H9 (cell line): ENCODE measurements at regions not wholly inside any gene's neighbourhood (a gene's known extent, or its start where the extent isn't known, plus 50 kb on each side); places are given as distances from the start of the nearest gene placed in this dataset.

Experiments
- DNase-seq: peaks from one replicate; pipeline ENCODE4 v3.0.0-alpha.2; 2017
- H2AFZ ChIP-seq: one replicate; pipeline ENCODE4 v1.6.1; 2013; ENCODE audit warnings: mild to moderate bottlenecking, low read length, control low read depth, moderate library complexity
- H2AK5ac ChIP-seq: 2 replicates; pipeline ENCODE4 v1.6.1; 2013; ENCODE audit warnings: low read length, control low read depth, mixed read lengths; ENCODE audit not compliant: insufficient read length
- H2BK120ac ChIP-seq: one replicate; pipeline ENCODE4 v1.6.1; 2013; ENCODE audit warnings: low read depth, mild to moderate bottlenecking, low read length, control low read depth, inconsistent platforms; ENCODE audit not compliant: poor library complexity, severe bottlenecking
- H2BK12ac ChIP-seq: 2 replicates; pipeline ENCODE4 v1.6.1; 2013; ENCODE audit warnings: low read length, control low read depth, mixed read lengths, low read depth; ENCODE audit not compliant: insufficient read length
- H2BK15ac ChIP-seq: 2 replicates; pipeline ENCODE4 v1.6.1; 2013; ENCODE audit warnings: low read depth, low read length, control low read depth
- H2BK20ac ChIP-seq: one replicate; pipeline ENCODE4 v1.6.1; 2013; ENCODE audit warnings: low read depth, mild to moderate bottlenecking, low read length, control low read depth, inconsistent platforms; ENCODE audit not compliant: poor library complexity, severe bottlenecking
- H2BK5ac ChIP-seq: 2 replicates; pipeline ENCODE4 v1.6.1; 2013; ENCODE audit warnings: low read length, control low read depth, mixed read lengths; ENCODE audit not compliant: insufficient read length
- H3K14ac ChIP-seq: 2 replicates; pipeline ENCODE4 v1.6.1; 2013; ENCODE audit warnings: low read length, control low read depth; ENCODE audit not compliant: insufficient read depth
- H3K18ac ChIP-seq: 2 replicates; pipeline ENCODE4 v1.6.1; 2013; ENCODE audit warnings: low read depth, mild to moderate bottlenecking, mixed read lengths, low read length, control low read depth; ENCODE audit not compliant: insufficient read length
- H3K23ac ChIP-seq: 2 replicates; pipeline ENCODE4 v1.6.1; 2013; ENCODE audit warnings: low read length, control low read depth, mixed read lengths, low read depth; ENCODE audit not compliant: insufficient read length
- H3K23me2 ChIP-seq: 2 replicates; pipeline ENCODE4 v1.6.1; 2013; ENCODE audit warnings: low read depth, mild to moderate bottlenecking, mixed read lengths, low read length, control low read depth; ENCODE audit not compliant: insufficient read length, poor library complexity, severe bottlenecking
- H3K27ac ChIP-seq: 2 replicates; pipeline ENCODE4 v1.5.1; 2013; ENCODE audit warnings: low read length, control low read depth, mixed read lengths, low read depth; ENCODE audit not compliant: insufficient read length
- H3K27me3 ChIP-seq: 2 replicates; pipeline ENCODE4 v1.6.1; 2013; ENCODE audit warnings: low read length, control low read depth, inconsistent platforms; ENCODE audit not compliant: insufficient read depth
- H3K4ac ChIP-seq: 2 replicates; pipeline ENCODE4 v1.6.1; 2013; ENCODE audit warnings: low read depth, mild to moderate bottlenecking, control low read depth, inconsistent platforms, low read length, moderate library complexity
- H3K4me1 ChIP-seq: 2 replicates; pipeline ENCODE4 v1.6.1; 2013; ENCODE audit warnings: low read length, control low read depth, inconsistent platforms; ENCODE audit not compliant: insufficient read depth
- H3K4me2 ChIP-seq: 2 replicates; pipeline ENCODE4 v1.6.1; 2013; ENCODE audit warnings: low read length, control low read depth, mixed read lengths; ENCODE audit not compliant: insufficient read length, insufficient read depth
- H3K56ac ChIP-seq: 2 replicates; pipeline ENCODE4 v1.6.1; 2013; ENCODE audit warnings: low read depth, mild to moderate bottlenecking, mixed read lengths, low read length, control low read depth; ENCODE audit not compliant: insufficient read length
- H3K79me1 ChIP-seq: 2 replicates; pipeline ENCODE4 v1.6.1; 2013; ENCODE audit warnings: low read depth, mild to moderate bottlenecking, moderate library complexity, low read length, control low read depth, inconsistent platforms; ENCODE audit not compliant: insufficient read depth, poor library complexity, severe bottlenecking
- H3K79me2 ChIP-seq: 2 replicates; pipeline ENCODE4 v1.6.1; 2013; ENCODE audit warnings: low read length, control low read depth, inconsistent platforms; ENCODE audit not compliant: insufficient read depth
- H3K9ac ChIP-seq: 2 replicates; pipeline ENCODE4 v1.6.1; 2013; ENCODE audit warnings: low read length, control low read depth, mixed read lengths; ENCODE audit not compliant: insufficient read length; ENCODE audit errors: extremely low read depth
- H3K9me3 ChIP-seq: one replicate; pipeline ENCODE4 v1.6.1; 2013; ENCODE audit warnings: low read depth, low read length, inconsistent platforms; ENCODE audit not compliant: control insufficient read depth
- H3T11ph ChIP-seq: one replicate; pipeline ENCODE4 v1.6.1; 2013; ENCODE audit warnings: mild to moderate bottlenecking, low read length, control low read depth, inconsistent platforms
- H4K20me1 ChIP-seq: one replicate; pipeline ENCODE4 v1.6.1; 2013; ENCODE audit not compliant: control insufficient read depth, insufficient read length, insufficient read depth
- H4K5ac ChIP-seq: 2 replicates; pipeline ENCODE4 v1.6.1; 2013; ENCODE audit warnings: low read depth, mild to moderate bottlenecking, mixed read lengths, low read length, control low read depth; ENCODE audit not compliant: insufficient read length
- H4K8ac ChIP-seq: replicated peaks from 2 replicates; pipeline ENCODE4 v1.6.1; 2013; ENCODE audit warnings: low read length, control low read depth, mixed read lengths, low read depth; ENCODE audit not compliant: insufficient read length
- H4K91ac ChIP-seq: 2 replicates; pipeline ENCODE4 v1.6.1; 2013; ENCODE audit warnings: low read depth, mild to moderate bottlenecking, moderate library complexity, mixed read lengths, low read length, control low read depth; ENCODE audit not compliant: insufficient read length
- H3K27ac Mint-ChIP-seq, 3 experiments: 2 replicates in 2 of 3; 3 replicates in 1 of 3; pipeline ENCODE4 v1.8.0; 2020 to 2021; ENCODE audit warnings: mixed read lengths in 3 of 3, mild to moderate bottlenecking in 1 of 3, moderate library complexity in 1 of 3
- H3K27me3 Mint-ChIP-seq: 2 replicates; pipeline ENCODE4 v1.8.0; 2021; ENCODE audit warnings: low read depth, mild to moderate bottlenecking, moderate library complexity, mixed read lengths
- H3K36me3 Mint-ChIP-seq, 3 experiments: 2 replicates in 2 of 3; 3 replicates in 1 of 3; pipeline ENCODE4 v1.8.0; 2020 to 2021; ENCODE audit warnings: low read depth in 3 of 3, mixed read lengths in 3 of 3; ENCODE audit not compliant: insufficient read depth in 1 of 3
- H3K4me1 Mint-ChIP-seq, 2 experiments: 2 replicates each; pipeline ENCODE4 v1.8.0; 2020; ENCODE audit warnings: mixed read lengths in 2 of 2
- H3K4me3 Mint-ChIP-seq, 2 experiments: 2 replicates in 1 of 2; 3 replicates in 1 of 2; pipeline ENCODE4 v1.8.0; 2020 to 2021; ENCODE audit warnings: mild to moderate bottlenecking in 2 of 2, mixed read lengths in 2 of 2, moderate library complexity in 1 of 2
- H3K9me3 Mint-ChIP-seq, 2 experiments: 2 replicates in 1 of 2; 3 replicates in 1 of 2; pipeline ENCODE4 v1.8.0; 2020; ENCODE audit warnings: mild to moderate bottlenecking in 2 of 2, mixed read lengths in 2 of 2, moderate library complexity in 1 of 2
- CTCF ChIP-seq: fragments of 200-600 bp; sonication (generic); conservative IDR thresholded peaks from 3 replicates; pipeline ENCODE4 v1.8.0; 2021; ENCODE audit warnings: antibody characterized with exemption, mild to moderate bottlenecking
- WGBS: extraction: QIAGEN DNeasy Blood & Tissue Kit; methylation state at CpG from one replicate; pipeline ENCODE4 v1.1.7; 2013; ENCODE audit warnings: missing lambda C conversion rate, low lambda C conversion rate, mixed read lengths; ENCODE audit not compliant: insufficient read length; ENCODE audit errors: extremely low coverage; 5-methylcytosine and 5-hydroxymethylcytosine counted together

DNA sequence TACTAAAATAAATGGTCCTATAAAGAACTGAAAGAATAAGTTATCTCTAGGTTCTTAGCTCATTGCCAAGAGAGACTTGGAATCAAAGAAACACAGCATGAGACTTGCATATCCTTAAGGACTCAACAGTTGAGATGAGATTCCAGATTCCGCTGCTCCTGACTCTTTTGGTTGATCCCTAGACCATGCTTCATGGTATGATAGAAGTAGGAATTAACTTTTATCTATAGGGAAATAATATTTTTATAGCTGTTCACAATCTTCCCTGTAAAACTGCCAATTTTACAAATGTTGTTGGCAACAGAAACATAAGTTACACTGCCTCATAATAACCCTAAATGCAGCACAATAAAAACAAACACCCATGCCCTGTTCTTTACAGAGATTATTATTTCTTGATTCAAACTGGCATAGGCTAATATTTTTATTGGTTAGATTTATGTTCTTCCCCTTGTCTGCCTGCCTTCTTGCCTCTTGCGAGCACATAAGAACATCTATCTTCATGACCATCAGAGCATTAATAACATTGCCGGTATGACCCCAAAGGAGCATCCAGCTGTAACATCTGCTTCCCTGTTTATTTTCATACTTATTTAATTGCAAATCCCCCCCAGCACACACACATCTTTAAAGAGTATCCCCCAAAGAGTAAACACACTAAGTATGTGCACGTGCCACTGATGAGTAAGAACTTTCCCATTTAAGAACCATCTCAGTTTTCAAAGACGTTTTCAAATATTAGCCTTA is 735.7 kb upstream of the SLC8A1 start:
- no peak overlapping the region for H3K4me3 Mint-ChIP-seq
- Histone ChIP-seq H4K20me1 (no peaks in the 10 kb centered on the region), H2AFZ (no peak overlapping the region), H3K18ac (no peak overlapping the region), H3K56ac (no peak overlapping the region), H2AK5ac (no peak overlapping the region), H3K27me3 (no peaks in the 10 kb centered on the region), H4K91ac (no peak overlapping the region), H3K79me2 (no peaks in the 10 kb centered on the region), H3K79me1 (no peaks in the 10 kb centered on the region), H3K23me2 (no peaks in the 10 kb centered on the region), H3K14ac (no peak overlapping the region), H3K27ac (no peak overlapping the region), H2BK120ac (no peak overlapping the region), H2BK15ac (no peak overlapping the region), H3K4me1 (no peaks in the 10 kb centered on the region), H3K4me2 (no peak overlapping the region), H2BK12ac (no peak overlapping the region), H3T11ph (no peak overlapping the region), H4K5ac (no peak overlapping the region), H4K8ac (no peak overlapping the region), H2BK5ac (no peak overlapping the region), H3K9me3 (no peaks in the 10 kb centered on the region), H3K9ac (no peak overlapping the region), H3K4ac (no peak overlapping the region), H2BK20ac (no peak overlapping the region), H3K23ac (no peak overlapping the region)
- no peaks in the 10 kb centered on the region for H3K9me3 Mint-ChIP-seq
- no peaks in the 10 kb centered on the region for H3K27me3 Mint-ChIP-seq
- DNase-seq, result no peak
- no peaks in the 10 kb centered on the region for H3K36me3 Mint-ChIP-seq
- H3K4me1 Mint-ChIP-seq, result peaks cover 0 to 2% of the 10 kb centered on the region in 2 experiments; a peak in 1 of 4 replicates
- no peak for TF ChIP-seq CTCF
- WGBS, result no CpG with 5 or more reads among the region's 5 CpGs
- no peak overlapping the region for H3K27ac Mint-ChIP-seq
